NCI-H2227 (cell line): ENCODE measurements at regions not wholly inside any gene's neighbourhood (a gene's known extent, or its start where the extent isn't known, plus 50 kb on each side); places are given as distances from the start of the nearest gene placed in this dataset.

Source experiments
- DNase-seq: peaks from one replicate; lab custom pipeline; 2025; ENCODE audit not compliant: unreplicated experiment; lab: John Stamatoyannopoulos, UW

GRCh38 chr2:180743401-180743800, 237.0 kb upstream of the UBE2E3 start:
- no peak for DNase-seq

- no peak for DNase-seq
These were observed 237.6 kb upstream of the UBE2E3 start for GRCh38 chr2:180742801-180743200.

GRCh38 chr2:180739070-180739469, 241.3 kb upstream of the UBE2E3 start:
- no peak for DNase-seq

GRCh38 chr2:180735799-180736198, 244.6 kb upstream of the UBE2E3 start:
- DNase-seq, result no peak

- no peak for DNase-seq
These were observed 246.0 kb upstream of the UBE2E3 start for GRCh38 chr2:180734382-180734781.

- DNase-seq, result no peak
These were observed 247.1 kb upstream of the UBE2E3 start for GRCh38 chr2:180733330-180733729.

GRCh38 chr2:180732337-180732736, 248.1 kb upstream of the UBE2E3 start:
- no peak for DNase-seq

- DNase-seq, result no peak
These were observed 249.4 kb upstream of the UBE2E3 start for GRCh38 chr2:180730976-180731375.

GRCh38 chr2:180728928-180729559, 251.4 kb upstream of the UBE2E3 start:
- DNase-seq, result no peak

GRCh38 chr2:180723712-180724111, 256.7 kb upstream of the UBE2E3 start:
- DNase-seq, result no peak

GRCh38 chr2:180722551-180723239, 257.7 kb upstream of the UBE2E3 start:
- no peak for DNase-seq

- no peak for DNase-seq
These were observed 259.6 kb upstream of the UBE2E3 start for GRCh38 chr2:180720829-180721228.

- no peak for DNase-seq
These were observed 262.8 kb upstream of the UBE2E3 start for GRCh38 chr2:180717588-180717987.

GRCh38 chr2:180716186-180717180, 263.9 kb upstream of the UBE2E3 start:
- no peak for DNase-seq

GRCh38 chr2:180715044-180715443, 265.4 kb upstream of the UBE2E3 start:
- DNase-seq, result no peak

GRCh38 chr2:180709392-180710145, 270.8 kb upstream of the UBE2E3 start:
- no peak for DNase-seq

- peak; percentile 50 for DNase-seq
These were observed 272.6 kb upstream of the UBE2E3 start for GRCh38 chr2:180707884-180708205.

GRCh38 chr2:180707175-180707883, 273.1 kb upstream of the UBE2E3 start:
- no peak for DNase-seq

- no peak for DNase-seq
These were observed 273.7 kb upstream of the UBE2E3 start for GRCh38 chr2:180706694-180707093.

GRCh38 chr2:180705551-180705950, 274.9 kb upstream of the UBE2E3 start:
- no peak for DNase-seq
